ENCODE measurements at regions not wholly inside any gene's neighbourhood (a gene's known extent, or its start where the extent isn't known, plus 50 kb on each side); places are given as distances from the start of the nearest gene placed in this dataset.

DNA sequence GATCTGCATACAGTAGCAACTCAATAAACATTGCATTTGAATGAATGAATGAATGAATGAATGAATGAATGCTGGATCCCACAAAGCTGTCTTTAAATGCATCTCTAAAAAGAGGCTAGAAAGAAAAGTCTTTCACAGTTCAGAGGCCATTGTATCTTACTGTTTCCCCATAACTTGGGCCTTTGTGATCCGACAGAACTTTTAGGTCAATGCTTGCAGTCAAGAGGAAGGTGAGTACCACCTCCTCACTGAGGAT lies 119.9 kb upstream of the COPS8 start:
- no peak overlapping the region for H3K4me3 Mint-ChIP-seq (ENCODE audit: unreplicated experiment)
- TF ChIP-seq, protein P1, sequence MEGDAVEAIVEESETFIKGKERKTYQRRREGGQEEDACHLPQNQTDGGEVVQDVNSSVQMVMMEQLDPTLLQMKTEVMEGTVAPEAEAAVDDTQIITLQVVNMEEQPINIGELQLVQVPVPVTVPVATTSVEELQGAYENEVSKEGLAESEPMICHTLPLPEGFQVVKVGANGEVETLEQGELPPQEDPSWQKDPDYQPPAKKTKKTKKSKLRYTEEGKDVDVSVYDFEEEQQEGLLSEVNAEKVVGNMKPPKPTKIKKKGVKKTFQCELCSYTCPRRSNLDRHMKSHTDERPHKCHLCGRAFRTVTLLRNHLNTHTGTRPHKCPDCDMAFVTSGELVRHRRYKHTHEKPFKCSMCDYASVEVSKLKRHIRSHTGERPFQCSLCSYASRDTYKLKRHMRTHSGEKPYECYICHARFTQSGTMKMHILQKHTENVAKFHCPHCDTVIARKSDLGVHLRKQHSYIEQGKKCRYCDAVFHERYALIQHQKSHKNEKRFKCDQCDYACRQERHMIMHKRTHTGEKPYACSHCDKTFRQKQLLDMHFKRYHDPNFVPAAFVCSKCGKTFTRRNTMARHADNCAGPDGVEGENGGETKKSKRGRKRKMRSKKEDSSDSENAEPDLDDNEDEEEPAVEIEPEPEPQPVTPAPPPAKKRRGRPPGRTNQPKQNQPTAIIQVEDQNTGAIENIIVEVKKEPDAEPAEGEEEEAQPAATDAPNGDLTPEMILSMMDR (IDR thresholded peaks at IDR 0.05): no peak
- no peaks in the 10 kb centered on the region for H3K4me1 Mint-ChIP-seq (ENCODE audit: unreplicated experiment)
- no peak for DNase-seq (ENCODE audit: extremely low spot score, unreplicated experiment)
- peaks cover 8% of the 10 kb centered on the region for H3K27me3 Mint-ChIP-seq (ENCODE audit: unreplicated experiment)
- no peaks in the 10 kb centered on the region for H3K9me3 Mint-ChIP-seq (ENCODE audit: unreplicated experiment)
- H3K27ac Mint-ChIP-seq (ENCODE audit: unreplicated experiment): no peak overlapping the region
- H3K36me3 Mint-ChIP-seq (ENCODE audit: unreplicated experiment): no peaks in the 10 kb centered on the region

DNA sequence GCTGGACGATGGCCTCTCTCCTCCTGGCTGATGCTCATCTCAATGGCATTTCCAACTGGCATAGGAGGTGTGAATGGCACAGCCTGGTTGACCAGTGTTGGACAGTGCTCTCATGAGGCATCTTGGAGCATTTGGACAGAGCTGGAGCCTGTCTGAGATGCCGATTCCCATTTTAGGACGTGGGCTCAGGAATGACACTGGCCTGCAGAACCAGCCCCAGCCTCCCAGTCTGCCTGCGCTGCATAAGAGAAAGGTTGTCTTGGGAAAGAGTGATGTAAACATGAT lies 118.2 kb upstream of the COPS8 start:
- TF ChIP-seq, protein P1 (IDR thresholded peaks at IDR 0.05): no peak
- H3K4me1 Mint-ChIP-seq (ENCODE audit: unreplicated experiment): peaks cover 2% of the 10 kb centered on the region
- no peak for DNase-seq (ENCODE audit: extremely low spot score, unreplicated experiment)
- no peaks in the 10 kb centered on the region for H3K9me3 Mint-ChIP-seq (ENCODE audit: unreplicated experiment)
- H3K36me3 Mint-ChIP-seq (ENCODE audit: unreplicated experiment): no peaks in the 10 kb centered on the region
- no peak overlapping the region for H3K4me3 Mint-ChIP-seq (ENCODE audit: unreplicated experiment)
- H3K27ac Mint-ChIP-seq (ENCODE audit: unreplicated experiment): no peak overlapping the region
- H3K27me3 Mint-ChIP-seq (ENCODE audit: unreplicated experiment): peaks cover 8% of the 10 kb centered on the region

DNA sequence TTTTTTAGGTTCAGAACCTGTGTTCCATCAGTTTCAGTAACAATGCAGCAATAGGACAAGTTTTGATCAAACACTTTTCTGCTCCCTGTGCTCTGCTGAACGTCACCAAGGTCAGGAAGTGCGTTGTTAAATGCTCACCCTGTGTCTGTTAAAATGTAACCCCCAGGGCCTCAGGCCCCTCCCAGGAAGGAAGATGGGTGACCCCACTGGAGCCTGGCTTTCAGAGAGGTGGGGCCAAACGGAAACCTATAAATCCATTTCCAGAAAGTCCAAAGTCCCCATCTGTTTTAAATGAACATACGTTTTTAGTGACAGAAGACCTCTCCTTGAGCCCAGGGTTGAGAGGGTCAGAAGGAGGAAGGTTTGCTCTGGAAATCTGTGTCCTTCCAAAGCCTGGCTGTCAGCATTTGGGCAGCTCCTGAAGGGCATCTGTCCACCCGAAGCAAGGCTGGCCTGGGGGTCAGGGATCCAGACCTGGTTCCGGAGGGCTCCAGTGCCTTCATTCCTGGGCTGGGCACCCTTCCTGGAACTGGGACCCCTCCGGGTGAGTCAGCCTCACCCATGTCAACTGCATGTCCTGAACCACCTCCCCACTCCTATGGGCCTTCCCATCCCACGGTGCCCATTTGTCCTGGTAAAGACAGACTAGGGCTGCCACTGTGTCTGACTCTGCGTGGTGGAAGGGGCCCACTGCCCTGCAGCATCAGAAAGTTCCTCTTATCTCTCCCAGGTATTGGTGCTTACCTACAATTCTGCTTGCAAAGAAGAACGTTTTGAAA lies 117.4 kb upstream of the COPS8 start:
- Mint-ChIP-seq H3K9me3 (ENCODE audit: unreplicated experiment) (no peaks in the 10 kb centered on the region), H3K27me3 (ENCODE audit: unreplicated experiment) (peaks cover 8% of the 10 kb centered on the region), H3K4me1 (ENCODE audit: unreplicated experiment) (peaks cover 11% of the 10 kb centered on the region), H3K36me3 (ENCODE audit: unreplicated experiment) (no peaks in the 10 kb centered on the region), H3K4me3 (ENCODE audit: unreplicated experiment) (no peak overlapping the region), H3K27ac (ENCODE audit: unreplicated experiment) (no peak overlapping the region)
- DNase-seq (ENCODE audit: extremely low spot score, unreplicated experiment): no peak
- TF ChIP-seq, protein P1 (IDR thresholded peaks at IDR 0.05): no peak

DNA sequence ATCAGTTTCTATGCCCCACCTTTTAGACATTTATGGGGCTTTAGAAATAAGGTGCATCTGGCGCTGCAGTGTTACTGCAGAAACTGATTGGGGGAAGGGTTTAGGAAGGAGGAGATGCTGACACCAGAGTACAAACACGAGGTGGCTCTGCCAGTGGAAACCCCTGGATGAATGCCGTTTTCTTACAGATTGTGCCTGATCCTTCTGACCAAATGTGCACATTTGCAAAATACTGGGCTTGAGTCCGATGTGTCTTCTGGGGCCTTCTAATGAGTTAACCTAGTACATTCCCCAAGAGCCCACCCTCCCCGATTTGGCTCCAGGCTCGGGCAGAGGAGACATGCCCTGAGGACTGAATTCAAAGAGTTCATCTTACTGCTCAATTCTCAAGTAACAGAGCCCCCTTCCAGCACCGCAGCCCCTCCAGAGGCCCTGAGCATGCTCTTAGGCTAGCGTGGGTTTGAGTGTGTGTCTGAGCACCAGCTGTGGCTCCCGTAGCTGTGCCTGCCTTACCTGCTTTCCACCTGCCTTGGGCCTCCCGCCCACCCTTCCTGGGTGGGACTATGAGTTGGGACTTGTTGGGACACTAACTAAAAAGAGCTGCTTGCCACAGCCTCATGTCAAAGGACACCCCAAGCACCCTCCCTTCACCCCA lies 116.7 kb upstream of the COPS8 start:
- Mint-ChIP-seq H3K36me3 (ENCODE audit: unreplicated experiment) (no peaks in the 10 kb centered on the region), H3K27ac (ENCODE audit: unreplicated experiment) (no peak overlapping the region), H3K27me3 (ENCODE audit: unreplicated experiment) (peaks cover 13% of the 10 kb centered on the region), H3K9me3 (ENCODE audit: unreplicated experiment) (no peaks in the 10 kb centered on the region), H3K4me1 (ENCODE audit: unreplicated experiment) (peaks cover 14% of the 10 kb centered on the region), H3K4me3 (ENCODE audit: unreplicated experiment) (no peak overlapping the region)
- TF ChIP-seq, protein P1 (IDR thresholded peaks at IDR 0.05): no peak
- no peak for DNase-seq (ENCODE audit: extremely low spot score, unreplicated experiment)

DNA sequence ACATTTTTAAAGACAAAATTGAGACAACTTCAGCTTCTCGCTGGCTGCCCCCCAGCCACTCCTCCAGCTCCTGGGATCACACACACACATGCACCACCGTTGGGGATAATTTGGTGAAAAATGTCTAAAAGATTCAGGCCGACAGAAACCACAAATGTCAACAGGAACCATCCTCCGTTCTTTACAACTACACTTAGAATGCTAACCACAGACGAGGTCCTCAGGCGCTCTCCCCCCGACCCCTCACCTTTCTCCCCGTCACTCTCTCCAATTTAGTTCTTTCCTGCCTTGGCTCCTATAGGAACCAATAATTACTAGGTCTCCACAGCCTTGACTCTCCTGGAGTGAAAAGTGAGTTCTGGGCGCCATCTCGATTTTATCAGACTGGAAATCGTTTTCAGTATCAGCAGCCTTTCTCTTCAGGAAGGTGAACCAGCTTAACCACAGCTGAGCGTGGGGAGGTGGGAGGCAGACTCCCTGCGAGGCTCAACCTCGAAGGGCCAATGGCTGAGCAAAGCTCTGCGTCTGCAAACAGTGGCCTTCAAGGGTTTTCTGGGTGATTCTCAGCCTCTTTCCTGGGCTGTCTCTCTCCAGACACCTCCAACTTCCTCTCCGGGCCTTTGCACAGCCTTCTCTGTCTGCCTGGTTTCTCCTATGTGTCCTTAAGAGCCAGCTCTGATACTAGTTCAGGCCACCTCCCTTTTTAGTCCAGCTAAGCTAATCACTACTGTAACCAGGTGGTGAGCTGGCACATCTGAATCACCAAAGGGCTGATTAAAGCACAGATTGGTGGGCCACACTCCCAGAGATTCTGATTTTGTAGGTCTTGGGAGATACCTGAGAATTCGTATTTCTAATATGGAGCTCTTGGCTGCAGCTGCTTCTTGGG lies 115.7 kb upstream of the COPS8 start:
- TF ChIP-seq, protein P1 (IDR thresholded peaks at IDR 0.05): no peak
- peaks cover 17% of the 10 kb centered on the region for H3K27me3 Mint-ChIP-seq (ENCODE audit: unreplicated experiment)
- H3K9me3 Mint-ChIP-seq (ENCODE audit: unreplicated experiment): no peaks in the 10 kb centered on the region
- H3K27ac Mint-ChIP-seq (ENCODE audit: unreplicated experiment): no peak overlapping the region
- peaks cover 14% of the 10 kb centered on the region for H3K4me1 Mint-ChIP-seq (ENCODE audit: unreplicated experiment)
- DNase-seq (ENCODE audit: extremely low spot score, unreplicated experiment): no peak
- no peak overlapping the region for H3K4me3 Mint-ChIP-seq (ENCODE audit: unreplicated experiment)
- no peaks in the 10 kb centered on the region for H3K36me3 Mint-ChIP-seq (ENCODE audit: unreplicated experiment)

All from osteocyte (in vitro differentiated cells).